Suprapubic skin (tissue), 4 donors: ENCODE measurements at regions not wholly inside any gene's neighbourhood (a gene's known extent, or its start where the extent isn't known, plus 50 kb on each side); places are given as distances from the start of the nearest gene placed in this dataset.
A peak's percentile ranks its signal among the peaks of the same experiment; 100 is the strongest.

Experiments
- DNase-seq, 2 donors: peaks; one replicate each; pipeline ENCODE4 v3.0.0-alpha.2; 2019; ENCODE audit warnings: low spot score in 2 of 2
- H3K27ac ChIP-seq: fragments of 200-600 bp; sonication (generic); one replicate; pipeline ENCODE4 v1.5.1; 2019
- H3K27me3 ChIP-seq: fragments of 200-600 bp; sonication (generic); one replicate; pipeline ENCODE4 v1.5.1; 2019
- H3K36me3 ChIP-seq: fragments of 200-600 bp; sonication (generic); one replicate; pipeline ENCODE4 v1.5.1; 2019
- H3K4me1 ChIP-seq: fragments of 200-600 bp; sonication (generic); one replicate; pipeline ENCODE4 v1.5.1; 2019
- H3K4me3 ChIP-seq: fragments of 200-600 bp; sonication (generic); one replicate; pipeline ENCODE4 v1.5.1; 2019; ENCODE audit warnings: mild to moderate bottlenecking
- H3K9me3 ChIP-seq: fragments of 200-600 bp; sonication (generic); one replicate; pipeline ENCODE4 v1.5.1; 2019
- EP300 ChIP-seq: sonication (generic); formaldehyde crosslinking; IDR thresholded peaks from one replicate; pipeline ENCODE4 v1.6.1; 2017; ENCODE audit warnings: antibody characterized with exemption
- POLR2A ChIP-seq, 2 donors: fragments of 450-650 bp; IDR thresholded peaks; one replicate each; pipeline ENCODE4 v1.6.1; 2017; ENCODE audit warnings: antibody characterized with exemption in 2 of 2, mild to moderate bottlenecking in 2 of 2, moderate library complexity in 2 of 2
- POLR2AphosphoS5 ChIP-seq, 3 donors: sonication (generic); formaldehyde crosslinking; IDR thresholded peaks; one replicate each; pipeline ENCODE4 v1.6.1; 2017; ENCODE audit warnings: antibody characterized with exemption in 3 of 3
- WGBS: methylation state at CpG from one replicate; pipeline ENCODE4 v1.1.5; 2018; 5-methylcytosine and 5-hydroxymethylcytosine counted together
- TF ChIP-seq, protein P1 (sequence below), 2 donors: fragments of 200-600 bp in 1 of 2; fragments of 450-650 bp in 1 of 2; sonication (generic) in 1 of 2; IDR thresholded peaks; one replicate each; pipeline ENCODE4 v1.5.1; 2016 to 2019; ENCODE audit warnings: antibody characterized with exemption in 2 of 2, mild to moderate bottlenecking in 1 of 2, moderate library complexity in 1 of 2

DNA sequence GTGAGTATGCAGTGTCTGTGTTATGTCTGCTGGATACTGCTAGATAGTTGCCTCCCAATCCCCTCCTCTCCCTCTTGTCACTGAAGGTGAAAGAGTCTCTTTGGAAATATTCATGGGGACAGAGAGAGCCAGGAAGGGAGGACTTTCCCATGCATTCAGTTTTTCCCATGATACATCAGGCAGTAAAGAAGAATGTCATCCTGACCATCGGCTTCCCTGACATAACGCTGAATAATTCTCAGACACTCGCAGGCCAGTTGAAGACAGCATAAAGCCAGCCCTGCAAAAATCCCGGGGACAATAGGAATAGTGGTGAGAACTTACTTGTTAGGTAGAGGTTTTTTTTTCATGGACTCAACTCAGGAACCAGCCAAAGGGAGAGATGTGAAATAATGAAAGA is 58.1 kb downstream of the KLF4 start:
- TF ChIP-seq, protein P1, sequence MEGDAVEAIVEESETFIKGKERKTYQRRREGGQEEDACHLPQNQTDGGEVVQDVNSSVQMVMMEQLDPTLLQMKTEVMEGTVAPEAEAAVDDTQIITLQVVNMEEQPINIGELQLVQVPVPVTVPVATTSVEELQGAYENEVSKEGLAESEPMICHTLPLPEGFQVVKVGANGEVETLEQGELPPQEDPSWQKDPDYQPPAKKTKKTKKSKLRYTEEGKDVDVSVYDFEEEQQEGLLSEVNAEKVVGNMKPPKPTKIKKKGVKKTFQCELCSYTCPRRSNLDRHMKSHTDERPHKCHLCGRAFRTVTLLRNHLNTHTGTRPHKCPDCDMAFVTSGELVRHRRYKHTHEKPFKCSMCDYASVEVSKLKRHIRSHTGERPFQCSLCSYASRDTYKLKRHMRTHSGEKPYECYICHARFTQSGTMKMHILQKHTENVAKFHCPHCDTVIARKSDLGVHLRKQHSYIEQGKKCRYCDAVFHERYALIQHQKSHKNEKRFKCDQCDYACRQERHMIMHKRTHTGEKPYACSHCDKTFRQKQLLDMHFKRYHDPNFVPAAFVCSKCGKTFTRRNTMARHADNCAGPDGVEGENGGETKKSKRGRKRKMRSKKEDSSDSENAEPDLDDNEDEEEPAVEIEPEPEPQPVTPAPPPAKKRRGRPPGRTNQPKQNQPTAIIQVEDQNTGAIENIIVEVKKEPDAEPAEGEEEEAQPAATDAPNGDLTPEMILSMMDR (IDR thresholded peaks at IDR 0.05): no peak
- no peak for TF ChIP-seq POLR2AphosphoS5 (IDR thresholded peaks at IDR 0.05)
- no peak for TF ChIP-seq EP300
- no peak for TF ChIP-seq POLR2A (IDR thresholded peaks at IDR 0.05)
- Histone ChIP-seq H3K27ac (no peak overlapping the region), H3K9me3 (no peaks in the 10 kb centered on the region), H3K4me3 (no peak overlapping the region), H3K36me3 (no peaks in the 10 kb centered on the region), H3K27me3 (no peaks in the 10 kb centered on the region), H3K4me1 (no peaks in the 10 kb centered on the region)
- DNase-seq: no peak
- 93% methylated on average over 4 of the region's 4 CpGs for WGBS

DNA sequence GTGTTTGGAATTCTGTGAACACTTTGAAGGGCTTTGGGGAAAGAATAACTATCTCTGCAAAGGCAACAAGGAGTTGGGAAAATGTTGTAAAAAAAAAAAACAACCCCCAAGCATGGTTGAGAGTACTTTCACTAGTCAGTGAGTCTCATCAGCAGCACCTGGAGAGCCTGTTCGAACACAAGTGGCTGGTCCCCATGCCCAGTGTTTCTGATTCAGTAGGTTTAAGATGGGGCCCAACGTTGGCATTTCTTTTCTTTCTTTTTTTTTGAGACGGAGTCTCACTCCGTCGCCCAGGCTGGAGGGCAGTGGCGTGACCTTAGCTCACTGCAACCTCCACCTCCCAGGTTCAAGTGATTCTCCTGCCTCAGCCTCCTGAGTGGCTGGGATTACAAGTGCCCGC is 59.5 kb downstream of the KLF4 start:
- no peaks in the 10 kb centered on the region for H3K27me3 ChIP-seq
- WGBS: 92% methylated on average over 7 of the region's 7 CpGs
- TF ChIP-seq, protein P1 (IDR thresholded peaks at IDR 0.05): no peak
- TF ChIP-seq EP300 (no peak), POLR2A (IDR thresholded peaks at IDR 0.05) (no peak), POLR2AphosphoS5 (IDR thresholded peaks at IDR 0.05) (no peak)
- no peaks in the 10 kb centered on the region for H3K36me3 ChIP-seq
- H3K9me3 ChIP-seq: no peaks in the 10 kb centered on the region
- no peak for DNase-seq
- no peak overlapping the region for H3K27ac ChIP-seq
- H3K4me1 ChIP-seq: peaks cover 11% of the 10 kb centered on the region
- H3K4me3 ChIP-seq: no peak overlapping the region

DNA sequence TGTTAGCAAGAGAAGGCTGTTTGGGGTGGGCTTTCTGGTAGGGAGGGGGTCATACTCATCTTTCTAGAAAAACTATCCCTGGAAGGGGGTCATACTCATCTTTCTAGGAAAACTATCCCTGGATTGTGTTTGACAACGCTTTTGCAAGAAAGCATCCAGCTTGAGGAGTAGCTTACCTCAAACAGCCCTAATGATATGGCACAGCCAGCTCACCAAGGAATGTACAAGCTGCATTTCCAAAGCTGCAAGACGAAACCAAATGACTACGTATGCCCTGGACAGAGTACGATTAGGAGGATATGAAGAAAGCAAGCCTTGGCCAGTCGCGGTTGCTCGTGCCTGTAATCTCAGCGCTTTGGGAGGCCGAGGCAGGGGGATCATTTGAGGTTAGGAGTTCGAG is 63.4 kb downstream of the KLF4 start:
- 90% methylated on average over 10 of the region's 10 CpGs for WGBS
- Histone ChIP-seq H3K4me1 (peaks cover 42% of the 10 kb centered on the region), H3K4me3 (no peak overlapping the region), H3K27ac (no peak overlapping the region), H3K9me3 (no peaks in the 10 kb centered on the region), H3K36me3 (no peaks in the 10 kb centered on the region), H3K27me3 (no peaks in the 10 kb centered on the region)
- DNase-seq: no peak
- TF ChIP-seq, protein P1 (IDR thresholded peaks at IDR 0.05): no peak
- TF ChIP-seq POLR2AphosphoS5 (IDR thresholded peaks at IDR 0.05) (no peak), EP300 (no peak), POLR2A (IDR thresholded peaks at IDR 0.05) (no peak)

DNA sequence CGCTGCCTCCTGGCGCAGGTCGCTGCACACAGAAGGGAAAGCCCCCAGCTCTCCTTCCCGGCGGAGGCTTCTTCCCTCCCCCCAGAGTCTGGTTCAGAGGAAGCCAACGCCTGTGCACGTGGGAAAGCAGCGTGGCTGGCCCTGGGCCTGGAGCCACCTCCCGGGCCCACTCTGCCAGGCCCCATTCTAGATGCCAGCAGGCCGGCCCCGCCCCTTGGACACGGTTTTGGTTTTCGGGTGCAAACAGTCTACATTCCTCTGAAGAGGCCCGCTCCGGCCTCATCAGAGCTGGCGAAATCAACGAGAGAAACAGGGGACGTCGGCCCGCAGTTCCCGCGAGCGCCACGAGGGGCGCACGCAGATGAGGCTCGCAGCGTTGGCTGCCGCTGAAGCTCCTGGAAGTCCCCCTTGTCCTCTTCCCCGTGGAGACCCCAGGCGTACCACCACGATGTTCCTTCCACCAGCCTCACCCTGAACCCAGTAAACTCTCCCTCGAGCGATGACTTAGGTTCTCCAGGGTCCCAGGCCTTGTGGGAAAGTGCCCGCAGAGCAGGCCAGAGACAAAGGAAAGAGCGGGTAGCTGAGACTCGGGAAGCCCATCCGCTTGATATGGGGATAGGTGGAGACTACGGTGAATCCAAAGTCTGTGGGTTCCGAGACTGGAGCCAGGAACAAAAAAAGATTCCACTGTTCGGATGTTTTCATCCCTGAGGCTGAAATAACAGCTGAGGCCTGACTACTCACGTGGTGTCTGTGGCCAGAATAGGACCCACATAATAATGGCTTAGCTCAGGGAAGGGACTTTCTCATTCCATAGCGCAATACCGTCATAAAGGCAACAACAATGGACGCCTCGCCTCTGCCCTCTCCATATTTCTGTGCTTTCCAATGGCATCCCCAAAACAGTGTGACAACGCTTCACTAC is 64.2 kb downstream of the KLF4 start:
- TF ChIP-seq POLR2AphosphoS5 (IDR thresholded peaks at IDR 0.05) (peak; percentile 2 to 90 (median 66)), POLR2A (IDR thresholded peaks at IDR 0.05) (no peak), EP300 (no peak)
- TF ChIP-seq, protein P1 (IDR thresholded peaks at IDR 0.05): peak; percentile 85 to 99
- Histone ChIP-seq H3K27ac (peak overlapping the region; percentile 78), H3K36me3 (no peaks in the 10 kb centered on the region), H3K4me1 (peaks cover 42% of the 10 kb centered on the region), H3K27me3 (no peaks in the 10 kb centered on the region), H3K4me3 (peak overlapping the region; percentile 35), H3K9me3 (no peaks in the 10 kb centered on the region)
- 43% methylated on average over 30 of the region's 47 CpGs for WGBS
- peak; percentile 93 to 94 for DNase-seq

DNA sequence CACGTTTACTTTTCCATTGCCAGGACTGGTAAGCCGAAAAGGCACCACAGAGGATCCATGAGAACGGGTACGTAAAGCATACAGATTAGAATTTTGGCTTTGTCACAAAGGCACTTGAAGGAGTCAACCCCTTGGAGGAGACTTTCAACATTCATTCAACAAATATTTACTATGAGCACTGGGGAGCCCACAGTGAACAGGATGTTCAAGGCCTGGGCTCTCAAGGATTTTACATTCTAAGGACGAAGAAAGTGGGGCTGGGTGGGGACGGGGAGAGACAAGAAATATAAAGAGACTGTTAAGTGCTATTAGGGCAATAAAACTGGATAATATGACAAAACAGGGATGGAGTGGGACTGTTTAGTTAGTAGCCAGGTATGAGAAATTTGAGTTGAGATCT is 66.0 kb downstream of the KLF4 start:
- H3K9me3 ChIP-seq: no peaks in the 10 kb centered on the region
- 80% methylated on average over 6 of the region's 6 CpGs for WGBS
- no peaks in the 10 kb centered on the region for H3K36me3 ChIP-seq
- H3K27me3 ChIP-seq: no peaks in the 10 kb centered on the region
- TF ChIP-seq POLR2A (IDR thresholded peaks at IDR 0.05) (no peak), POLR2AphosphoS5 (IDR thresholded peaks at IDR 0.05) (no peak), EP300 (no peak)
- TF ChIP-seq, protein P1 (IDR thresholded peaks at IDR 0.05): no peak
- peak overlapping the region; percentile 60 for H3K27ac ChIP-seq
- DNase-seq: no peak
- no peak overlapping the region for H3K4me3 ChIP-seq
- H3K4me1 ChIP-seq: peaks cover 42% of the 10 kb centered on the region
